Activated CD8-positive, alpha-beta memory T cell treated with anti-CD3 and anti-CD28 coated beads, Interleukin-2, amount 50 U/mL, for 48 hours (primary cell): ENCODE measurements at regions not wholly inside any gene's neighbourhood (a gene's known extent, or its start where the extent isn't known, plus 50 kb on each side); places are given as distances from the start of the nearest gene placed in this dataset.

Experiments
- DNase-seq: peaks from one replicate; pipeline ENCODE4 v3.0.0-alpha.2; 2020

DNA sequence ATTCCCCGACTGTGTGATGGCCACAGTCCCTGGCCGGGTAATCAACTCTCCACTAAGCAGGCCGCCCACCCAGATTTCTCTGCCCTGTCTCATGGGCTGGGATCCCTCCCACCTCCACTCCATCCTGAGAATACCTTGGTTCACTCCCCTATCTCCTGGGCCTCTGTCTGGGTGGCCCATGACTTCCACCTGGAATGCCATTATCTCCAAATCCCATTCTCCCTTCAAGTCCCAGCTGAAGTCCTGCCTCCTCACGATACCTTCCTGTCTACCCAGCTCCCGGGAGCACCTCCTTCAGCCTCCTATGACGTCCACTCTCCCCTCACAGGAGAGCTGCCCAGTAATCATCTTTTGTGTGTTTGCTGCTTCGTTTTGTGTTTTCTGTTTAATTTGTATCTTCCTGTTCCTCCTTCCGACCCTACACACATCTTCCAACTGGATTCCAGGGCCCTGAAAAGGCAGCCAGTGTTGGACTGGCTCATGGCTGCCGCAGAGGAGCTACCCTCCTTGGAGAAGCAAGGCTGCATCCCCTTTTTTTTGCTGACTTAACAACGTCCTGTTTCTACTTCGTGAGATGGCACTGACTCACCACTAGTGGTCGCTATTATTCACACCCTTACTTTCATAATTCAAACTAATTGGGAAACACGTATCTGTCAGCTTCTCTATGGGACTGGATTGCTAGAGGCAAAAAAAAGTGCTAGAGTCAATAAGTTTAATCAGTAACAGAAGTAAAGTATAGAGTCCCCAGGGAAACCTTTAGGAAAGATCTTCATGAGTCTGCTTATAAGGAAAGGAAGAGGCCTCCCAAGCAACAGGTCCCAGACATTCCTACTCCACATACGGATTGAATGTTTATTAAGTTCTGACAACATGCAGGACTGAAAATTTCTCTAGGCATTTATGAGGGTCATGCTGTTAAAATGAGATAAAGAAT, 171.9 kb upstream of the GATA6 start:
- no peak for DNase-seq

DNA sequence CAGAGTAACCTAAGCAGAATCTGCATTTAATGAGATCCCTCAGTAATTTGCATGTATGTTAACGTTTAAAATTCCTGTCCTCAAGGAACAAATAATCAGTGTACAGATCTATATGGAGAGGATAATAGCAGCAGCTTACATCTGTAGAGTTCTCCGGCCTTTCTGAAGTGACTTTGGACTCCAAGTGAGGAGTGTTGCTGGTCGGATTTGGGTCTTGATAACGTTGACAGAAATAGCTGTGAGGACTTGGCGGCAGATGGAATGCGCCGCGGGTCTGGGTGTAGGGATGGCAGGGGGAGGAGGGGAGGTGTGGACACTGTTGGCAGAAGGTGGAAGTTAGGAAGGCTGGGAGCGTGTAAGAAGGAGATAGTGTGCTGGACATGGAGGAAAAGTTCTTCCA, 170.9 kb upstream of the GATA6 start:
- no peak for DNase-seq

DNA sequence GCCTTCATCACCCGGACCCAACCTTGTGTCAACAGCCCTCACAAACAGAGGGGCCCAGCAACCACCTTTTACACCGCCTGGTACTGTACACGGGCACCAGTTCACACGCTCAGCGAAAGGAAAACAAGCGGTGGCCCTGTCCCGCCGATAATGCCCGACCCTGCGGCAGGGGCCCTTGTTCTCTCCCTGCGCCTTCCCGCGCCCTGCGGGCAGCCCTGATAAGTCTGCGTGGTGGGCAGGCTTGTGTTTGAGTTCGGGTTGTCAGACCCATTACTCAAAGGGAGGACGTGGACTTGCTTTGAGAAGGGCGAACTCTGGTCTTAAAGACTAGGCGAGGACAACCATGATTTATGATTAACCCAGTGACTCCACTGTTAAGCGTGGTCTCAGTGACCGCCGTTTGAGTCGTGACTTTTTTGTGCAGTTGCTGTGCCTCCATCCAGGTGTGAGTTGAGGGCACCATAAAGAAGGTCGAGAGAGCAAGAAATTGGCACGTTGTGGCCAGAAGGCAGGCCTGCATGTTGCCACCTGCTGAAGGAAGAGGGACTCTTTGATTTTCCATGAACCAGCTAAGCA, 167.4 kb upstream of the GATA6 start:
- no peak for DNase-seq

DNA sequence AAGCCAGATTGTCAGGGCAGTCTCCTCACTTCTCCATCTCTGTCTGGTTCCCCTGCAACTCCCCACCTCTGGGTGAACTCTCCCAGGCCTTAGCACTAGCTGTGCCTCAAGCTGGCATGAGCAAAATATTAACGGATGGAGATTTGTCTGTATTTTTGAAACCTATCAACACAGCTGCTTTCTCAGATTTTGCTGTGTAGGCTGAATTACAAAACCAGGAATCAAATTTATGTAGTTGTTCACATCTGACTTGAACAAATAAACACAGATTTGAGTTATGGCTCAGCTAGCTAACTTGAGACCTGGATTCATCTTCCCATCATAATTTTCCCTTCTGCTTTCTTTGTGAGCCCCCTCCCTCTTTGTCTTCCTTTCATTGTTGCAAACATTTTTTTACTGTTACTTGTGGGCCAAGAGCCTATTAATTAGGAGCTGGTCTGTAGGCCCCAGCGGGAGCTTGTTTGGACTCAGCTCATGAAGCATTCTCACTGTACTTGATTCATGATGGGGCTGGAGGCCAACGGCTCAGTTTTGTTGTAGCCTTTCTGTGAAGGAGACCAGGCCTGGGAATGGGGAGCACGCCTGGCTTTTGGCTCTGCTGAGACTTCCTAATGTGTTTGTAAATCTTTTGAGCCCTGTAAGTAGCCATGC, 164.1 kb upstream of the GATA6 start:
- DNase-seq = no peak

DNA sequence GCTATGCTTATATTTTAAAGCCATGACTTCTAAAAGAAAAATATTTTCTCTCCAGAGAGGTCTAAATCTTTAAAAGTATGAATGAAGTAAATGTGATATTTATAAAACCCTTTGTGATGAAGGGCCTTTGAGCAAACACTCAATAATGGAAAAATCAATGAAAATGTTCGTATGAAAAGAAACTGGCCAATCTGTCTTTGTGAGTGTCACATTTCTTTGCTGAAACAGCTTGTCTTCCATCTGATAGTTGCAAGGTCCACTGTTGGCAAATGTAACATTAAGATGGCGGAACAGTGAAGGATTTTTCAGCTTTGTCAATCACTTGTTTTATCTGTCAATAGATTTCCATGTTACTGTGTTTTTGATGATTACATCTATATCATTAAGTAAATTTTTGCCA, 162.9 kb upstream of the GATA6 start:
- no peak for DNase-seq

DNA sequence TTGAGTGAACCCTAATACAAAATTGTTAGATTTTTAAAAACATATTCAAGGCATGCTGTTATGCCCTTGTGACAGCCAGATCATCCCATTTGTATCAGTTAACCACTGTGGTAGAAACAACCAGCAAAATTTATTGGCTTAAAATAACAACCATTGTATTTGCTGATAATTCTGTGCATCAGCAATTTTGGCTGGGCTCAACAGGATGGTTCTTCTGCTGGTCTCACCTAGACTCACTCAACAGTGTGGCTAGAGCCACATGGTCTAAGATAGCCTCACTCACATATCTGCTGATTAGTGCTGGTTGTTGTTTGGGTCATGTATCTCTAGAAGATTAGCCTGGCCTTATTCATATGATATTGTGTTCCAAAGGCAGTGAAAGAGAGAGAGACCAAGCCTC, 160.1 kb upstream of the GATA6 start:
- DNase-seq = no peak

DNA sequence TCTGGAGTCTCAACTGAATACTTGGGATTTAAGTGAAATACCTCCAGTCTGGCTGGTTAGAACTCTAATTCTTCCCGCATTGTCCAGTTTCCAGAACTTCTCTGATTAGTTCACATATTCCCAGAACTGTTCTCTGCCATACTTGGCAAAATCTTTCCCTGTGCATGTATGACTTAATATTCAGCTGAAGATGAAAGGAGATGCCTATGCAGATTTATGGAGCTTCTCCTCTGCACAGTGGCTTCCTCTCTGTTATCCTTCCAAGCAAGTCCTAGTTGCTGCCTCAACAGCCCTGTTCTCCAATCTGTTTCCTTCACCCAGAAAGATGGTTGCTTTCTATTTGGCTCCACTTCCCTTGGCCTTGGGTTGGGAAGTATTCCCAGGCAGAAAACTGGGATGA, 155.4 kb upstream of the GATA6 start:
- DNase-seq = no peak

DNA sequence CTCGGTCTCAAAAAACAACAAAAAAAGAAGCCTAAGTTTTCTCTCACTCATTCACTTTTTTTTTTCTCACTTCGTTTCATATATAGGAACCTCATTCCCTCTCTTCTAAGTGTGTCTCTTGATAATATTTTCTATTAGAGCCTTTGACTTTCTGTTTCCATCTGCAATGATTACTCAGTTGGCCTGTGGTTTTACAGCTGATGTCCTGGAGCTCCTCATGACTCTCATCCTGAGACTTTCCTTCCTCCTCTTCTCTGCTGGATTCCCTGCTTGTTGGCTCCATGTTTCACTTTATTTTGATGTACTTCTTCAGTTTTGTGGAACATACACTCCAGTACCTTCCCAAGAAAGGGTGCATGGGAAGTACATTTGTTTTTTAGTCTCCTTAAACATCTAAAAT, 154.2 kb upstream of the GATA6 start:
- no peak for DNase-seq

DNA sequence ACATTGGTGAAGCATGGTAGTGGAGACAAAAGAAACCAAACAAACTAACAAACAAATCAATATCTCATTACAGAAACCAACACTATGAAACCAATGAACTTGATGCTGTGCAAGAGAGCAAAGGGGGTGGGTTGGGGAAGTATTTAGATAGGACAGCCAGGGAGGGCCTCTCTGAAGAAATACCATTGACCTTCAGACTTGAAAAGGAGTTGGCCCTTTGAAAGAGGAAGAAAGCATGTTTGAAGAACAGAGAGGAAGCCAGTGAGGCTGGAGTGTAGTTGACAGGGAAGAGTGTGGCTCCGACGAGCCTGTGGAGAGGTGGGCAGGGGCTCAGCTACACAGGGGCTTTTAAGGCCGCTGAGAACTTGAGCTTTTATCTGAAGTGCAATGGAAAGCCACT, 151.0 kb upstream of the GATA6 start:
- no peak for DNase-seq

DNA sequence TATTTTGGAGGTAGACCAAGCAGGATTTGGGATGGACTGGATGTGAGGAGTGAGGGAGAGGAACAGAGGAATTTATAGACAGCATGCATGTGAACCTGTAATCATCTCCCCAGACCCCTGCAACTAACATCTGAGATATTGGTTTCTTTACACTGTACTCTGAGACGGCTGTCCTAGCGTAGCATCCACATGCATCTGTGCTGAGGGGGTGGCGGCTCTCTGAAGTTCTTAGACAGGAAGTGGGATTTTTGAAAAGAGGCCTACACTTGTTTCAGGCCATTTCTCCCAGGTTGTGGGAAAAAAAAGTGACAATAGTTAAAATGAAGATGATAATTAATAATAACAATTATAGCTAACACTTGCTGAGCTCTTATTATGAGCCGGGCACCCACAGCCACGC, 150.2 kb upstream of the GATA6 start:
- DNase-seq = no peak

DNA sequence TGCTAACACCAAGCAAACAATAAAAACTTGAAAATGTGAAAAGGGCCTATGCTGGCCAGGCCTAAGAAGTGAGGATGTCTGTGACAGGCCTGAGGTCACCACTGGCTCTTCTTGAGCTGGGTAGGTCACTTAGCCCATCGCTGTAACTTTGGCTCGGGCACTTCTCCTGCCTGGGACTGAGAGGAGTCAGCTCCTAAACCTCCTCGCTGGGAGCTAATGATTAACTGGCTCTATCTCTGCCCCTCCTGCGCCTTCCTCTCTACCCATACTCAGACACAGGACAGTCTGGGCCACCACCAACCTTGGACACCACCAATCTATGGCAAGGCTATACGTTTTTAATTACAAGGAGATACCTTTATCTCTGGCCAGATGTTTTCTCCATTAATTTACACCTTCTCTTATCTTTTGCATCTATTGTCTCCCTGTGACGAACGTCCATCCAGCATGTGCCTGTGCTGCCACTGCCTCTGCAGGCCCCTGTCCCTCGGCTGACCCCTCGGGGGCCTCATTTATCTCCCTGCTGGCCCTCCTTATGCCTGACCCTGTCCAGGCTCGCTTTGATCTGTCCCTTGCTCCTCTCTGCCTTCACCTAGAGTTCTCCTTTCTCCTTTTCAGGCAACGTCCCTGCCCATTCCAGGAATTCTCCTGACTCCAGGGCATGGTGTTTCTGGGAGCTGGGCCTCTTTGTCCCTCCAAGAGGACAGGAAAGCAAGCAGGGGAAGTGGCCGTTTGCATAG, 149.1 kb upstream of the GATA6 start:
- no peak for DNase-seq

DNA sequence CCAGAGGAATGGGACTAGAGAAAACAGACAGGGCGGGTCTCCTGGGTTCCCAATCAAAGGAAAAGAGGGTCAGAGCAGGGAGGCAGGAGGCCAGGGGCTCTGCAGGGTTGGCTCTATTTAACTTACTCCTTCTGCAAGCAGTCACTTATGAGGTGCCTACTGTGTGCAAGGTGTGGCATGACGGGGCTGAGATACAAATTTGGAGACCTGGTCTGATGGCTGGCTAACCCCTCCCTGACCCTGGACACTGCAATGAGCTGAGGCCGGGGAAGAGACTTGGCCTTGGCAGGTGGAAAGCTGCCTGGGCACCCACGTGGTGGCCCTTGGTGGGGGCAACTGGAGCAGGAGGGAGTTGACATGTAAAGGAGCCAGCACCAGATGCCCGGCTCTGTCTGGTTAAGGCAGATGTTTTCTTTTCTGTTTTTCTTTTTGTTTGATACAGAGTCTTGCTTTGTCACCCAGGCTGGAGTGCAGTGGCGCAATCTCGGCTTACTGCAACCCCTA, 148.5 kb upstream of the GATA6 start:
- DNase-seq = no peak

DNA sequence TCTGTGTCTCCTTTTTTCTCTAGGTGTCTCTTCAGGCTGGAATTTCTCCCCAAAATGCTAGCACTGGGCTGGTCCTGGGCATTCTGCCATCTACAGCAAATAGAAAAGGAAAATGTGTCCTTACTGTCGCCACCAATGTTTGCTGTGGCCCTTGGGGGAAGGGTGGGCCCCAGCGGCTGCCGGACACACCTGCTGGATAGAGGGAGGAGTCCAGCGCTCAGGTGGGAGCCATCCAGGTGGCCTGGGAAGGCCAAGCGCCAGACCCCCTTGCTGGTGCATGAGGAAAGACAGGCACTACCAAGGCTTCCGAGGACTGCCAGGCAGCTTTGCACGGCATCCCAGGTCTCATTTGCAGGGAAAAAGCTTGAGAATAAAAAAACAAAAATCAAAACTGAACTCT, 147.7 kb upstream of the GATA6 start:
- no peak for DNase-seq

DNA sequence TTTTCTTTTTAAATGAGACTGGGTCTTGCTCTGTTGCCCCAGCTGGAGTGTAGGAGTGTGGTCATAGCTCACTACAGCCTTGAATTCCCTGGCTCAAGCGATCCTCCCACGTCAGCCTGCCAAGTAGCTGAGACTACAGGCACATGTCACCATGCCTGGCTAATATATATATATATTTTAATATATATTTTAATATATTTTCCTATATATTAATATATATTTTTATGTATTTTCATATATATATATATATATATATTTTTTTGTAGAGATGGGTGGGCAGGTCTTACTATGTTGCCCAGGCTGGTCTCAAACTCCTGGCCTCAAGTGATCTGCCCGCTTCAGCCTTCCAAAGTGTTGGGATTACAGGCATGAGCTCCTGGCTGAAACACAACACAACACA, 144.5 kb upstream of the GATA6 start:
- DNase-seq = no peak

DNA sequence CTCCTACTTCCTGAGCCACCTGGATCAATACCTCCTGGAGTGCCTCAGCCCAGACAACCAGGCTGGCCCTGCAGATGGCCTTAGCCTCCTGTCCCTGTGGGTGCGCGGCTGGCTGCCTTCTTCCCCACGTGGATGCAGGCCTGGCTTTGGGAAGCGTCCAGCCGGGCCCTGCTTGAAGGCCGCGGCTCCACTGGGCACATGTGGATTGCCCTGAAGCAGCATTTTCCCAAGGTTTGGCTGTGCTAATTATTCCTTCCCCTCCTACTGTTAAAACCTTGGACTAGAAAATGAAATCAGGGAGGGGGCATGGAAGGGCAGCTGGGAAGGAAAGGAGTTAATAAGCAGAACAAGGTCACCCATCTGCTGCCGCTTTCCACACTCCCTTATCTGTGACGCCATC, 143.0 kb upstream of the GATA6 start:
- no peak for DNase-seq

DNA sequence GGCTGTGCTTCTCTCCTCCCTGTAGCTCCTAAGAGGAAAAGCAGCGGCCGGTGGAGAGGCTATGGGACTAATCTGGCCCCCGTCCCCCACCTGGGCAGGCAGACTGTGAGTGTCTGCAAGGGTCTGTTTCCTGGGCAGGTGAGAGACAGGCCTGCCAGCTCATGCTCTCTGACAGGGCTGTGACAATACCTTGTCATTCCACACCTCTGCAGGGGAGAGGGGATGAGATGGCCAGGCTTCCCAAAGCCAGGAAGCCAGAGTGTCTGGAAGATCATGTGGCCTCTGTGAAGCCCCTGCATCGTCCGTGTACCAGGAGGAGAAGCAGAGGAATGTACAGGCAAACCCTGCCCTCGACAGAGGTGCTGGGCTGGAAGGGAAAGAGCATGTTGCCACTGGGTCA, 142.5 kb upstream of the GATA6 start:
- no peak for DNase-seq

DNA sequence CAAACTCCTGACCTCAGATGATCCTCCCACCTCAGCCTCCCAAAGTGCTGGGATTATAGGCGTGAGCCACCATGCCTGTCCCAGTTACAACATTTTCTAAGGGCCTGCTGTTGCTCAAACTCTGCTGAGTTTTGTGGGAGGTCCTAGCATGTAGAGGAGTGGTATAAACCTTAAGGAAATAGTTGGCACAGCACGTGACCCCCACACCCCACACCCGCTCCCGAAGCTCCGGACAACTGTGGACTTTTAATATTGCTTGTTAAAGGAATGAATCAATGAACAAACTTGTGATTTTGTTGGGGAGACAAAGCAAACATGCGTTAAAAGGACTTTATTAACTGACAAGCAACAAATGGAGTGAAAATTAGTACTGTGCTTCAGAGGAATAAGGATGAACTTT, 137.8 kb upstream of the GATA6 start:
- DNase-seq = no peak

DNA sequence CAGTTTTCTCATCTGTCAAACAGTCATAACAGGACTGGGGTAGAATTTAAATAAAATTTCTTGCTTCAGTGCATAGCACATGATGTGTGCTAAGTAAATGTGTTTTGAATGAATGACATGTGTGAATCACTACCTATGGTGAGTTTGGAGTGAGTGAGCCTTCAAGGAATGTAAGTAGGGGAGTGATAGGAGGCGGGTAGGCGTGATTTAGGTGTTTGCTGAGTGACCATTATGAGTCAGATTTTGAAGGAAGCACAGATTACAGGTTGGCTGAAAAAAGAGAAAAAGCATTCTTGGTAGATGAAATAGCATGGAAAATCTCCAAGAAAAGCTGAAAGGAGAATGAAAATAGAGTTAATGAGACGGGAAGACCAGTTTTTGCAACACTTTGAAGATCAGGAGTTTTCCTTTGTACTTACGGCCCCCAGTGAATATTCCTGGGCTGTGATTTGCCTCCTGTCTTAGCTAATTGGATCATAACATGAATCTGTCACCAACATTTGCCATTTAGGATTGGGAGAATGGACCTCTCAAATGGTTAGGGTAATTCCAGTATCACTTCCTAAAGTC, 136.9 kb upstream of the GATA6 start:
- no peak for DNase-seq

DNA sequence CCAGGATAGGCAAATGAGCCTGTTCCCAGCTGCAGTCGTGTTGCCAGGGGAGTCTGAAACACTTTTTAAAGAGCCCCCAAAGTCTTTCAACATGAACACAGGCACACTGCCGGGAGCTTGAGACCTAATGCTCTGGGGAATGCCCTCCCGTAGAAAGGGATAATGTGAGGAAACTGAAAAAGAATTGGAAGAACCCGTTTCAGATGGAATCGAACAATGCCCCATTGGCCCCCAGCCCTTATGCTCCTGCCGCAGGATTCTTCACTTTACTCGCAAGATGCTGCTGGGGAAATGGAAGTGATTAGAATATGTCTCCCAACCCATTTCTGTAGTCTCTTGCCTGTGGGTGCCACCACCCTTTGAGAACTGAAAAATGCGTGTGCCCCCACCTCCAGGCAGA, 136.3 kb upstream of the GATA6 start:
- DNase-seq = no peak

DNA sequence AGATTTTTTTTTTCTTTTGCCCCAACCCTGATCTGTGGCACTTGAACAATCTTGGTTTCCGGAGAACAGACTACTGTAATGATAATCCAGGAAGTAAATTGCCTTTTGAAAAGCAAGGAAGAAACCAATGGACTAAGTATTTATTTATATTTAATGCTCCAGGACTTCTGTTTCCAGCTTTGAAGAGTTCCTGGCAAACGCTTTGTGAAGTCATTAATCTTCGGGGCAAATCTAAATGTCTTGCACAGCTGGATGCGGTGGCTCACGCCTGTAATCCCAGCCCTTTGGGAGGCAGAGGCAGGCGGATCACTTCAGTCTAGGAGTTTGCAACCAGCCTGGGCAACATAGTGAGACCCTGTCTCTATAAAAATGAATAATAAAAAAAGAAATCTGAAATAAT, 135.1 kb upstream of the GATA6 start:
- no peak for DNase-seq

DNA sequence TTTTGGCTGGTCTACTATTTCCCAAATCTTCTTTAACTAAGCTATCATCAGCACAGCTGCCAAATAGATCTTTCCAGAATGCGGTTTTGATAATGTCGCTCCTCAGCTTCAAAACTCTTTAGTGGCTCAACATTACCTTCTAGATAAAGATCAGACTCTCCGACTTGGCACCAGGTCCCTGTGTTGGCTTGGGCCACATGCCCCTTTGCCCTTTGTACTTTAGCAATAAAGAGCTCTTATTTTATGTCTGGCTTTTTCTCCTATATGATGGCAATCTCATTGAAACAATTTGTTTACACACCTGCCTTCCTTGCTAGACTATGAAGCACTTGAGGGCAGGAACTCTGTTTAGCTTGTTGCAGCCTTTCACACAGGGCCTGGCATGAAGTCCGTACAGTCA, 128.9 kb upstream of the GATA6 start:
- no peak for DNase-seq

DNA sequence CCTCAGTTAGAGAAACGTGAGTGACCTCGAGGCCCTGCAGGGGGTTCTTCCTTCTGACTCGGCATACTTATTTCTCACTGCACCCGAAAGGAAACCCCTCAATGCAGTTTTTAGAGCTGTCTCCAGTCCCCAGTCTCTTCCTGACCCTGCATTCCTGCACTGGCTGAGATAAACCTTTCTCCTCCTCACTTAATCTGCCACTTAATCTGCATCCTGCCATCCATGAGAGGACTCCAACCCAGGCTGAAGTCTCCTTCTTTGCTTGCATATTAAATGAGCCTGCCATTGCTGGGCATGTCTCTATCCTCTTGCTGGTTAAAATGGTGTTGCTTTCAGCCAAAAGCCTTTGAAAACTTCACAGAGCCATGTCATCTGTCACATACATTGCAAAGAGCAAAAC, 125.6 kb upstream of the GATA6 start:
- DNase-seq = no peak
